WTC11 (cell line): ENCODE measurements at regions not wholly inside any gene's neighbourhood (a gene's known extent, or its start where the extent isn't known, plus 50 kb on each side); places are given as distances from the start of the nearest gene placed in this dataset.

ENCODE experiments used
- ATAC-seq: fragments of 200-7000 bp; cut with Tn5 transposase; 2 replicates; pipeline ENCODE4 v1.10.0; 2021; ENCODE audit warnings: mild to moderate bottlenecking, moderate library complexity
- CTCF ChIA-PET: fragments of 300-600 bp; sonication (Branson Sonifier 250); formaldehyde crosslinking; loops from one replicate; lab custom pipeline; 2021; ENCODE audit warnings: antibody characterized with exemption; lab: Charles Lee
- POLR2A ChIA-PET: fragments of 350-600 bp; sonication (Branson Sonifier 250); formaldehyde crosslinking; loops from one replicate; lab custom pipeline; 2021; ENCODE audit warnings: antibody characterized with exemption; lab: Charles Lee
- DNase-seq: peaks from one replicate; pipeline ENCODE4 v3.0.0; 2021; ENCODE audit warnings: low spot score
- H3K27ac Mint-ChIP-seq: 2 replicates; pipeline ENCODE4 v1.8.0; 2021; ENCODE audit warnings: mixed read lengths
- H3K27me3 Mint-ChIP-seq: 2 replicates; pipeline ENCODE4 v1.8.0; 2021; ENCODE audit warnings: low read depth, mild to moderate bottlenecking, moderate library complexity, mixed read lengths
- H3K36me3 Mint-ChIP-seq: 2 replicates; pipeline ENCODE4 v1.8.0; 2021; ENCODE audit warnings: mixed read lengths
- H3K4me1 Mint-ChIP-seq: 2 replicates; pipeline ENCODE4 v1.8.0; 2022; ENCODE audit warnings: mixed read lengths
- H3K4me3 Mint-ChIP-seq: 2 replicates; pipeline ENCODE4 v1.8.0; 2021; ENCODE audit warnings: mild to moderate bottlenecking, moderate library complexity, mixed read lengths
- H3K9me3 Mint-ChIP-seq: 2 replicates; pipeline ENCODE4 v1.8.0; 2021; ENCODE audit warnings: mixed read lengths
- ATF1 ChIP-seq: sonication (generic); formaldehyde crosslinking; IDR thresholded peaks from 2 replicates; pipeline ENCODE4 v1.8.1; 2023; ENCODE audit warnings: mild to moderate bottlenecking, moderate library complexity, missing genetic modification reagents
- ELF4 ChIP-seq: sonication (generic); formaldehyde crosslinking; IDR thresholded peaks from 2 replicates; pipeline ENCODE4 v1.8.1; 2022; ENCODE audit warnings: low read depth, mild to moderate bottlenecking, moderate library complexity, missing genetic modification reagents
- FOXP1 ChIP-seq: sonication (generic); formaldehyde crosslinking; IDR thresholded peaks from 2 replicates; pipeline ENCODE4 v1.8.0; 2022; ENCODE audit warnings: missing genetic modification reagents, mild to moderate bottlenecking, moderate library complexity, borderline replicate concordance
- GRHL2 ChIP-seq: fragments of 250-450 bp; sonication (Bioruptor Pico); IDR thresholded peaks from 2 replicates; pipeline ENCODE4 v1.8.0; 2022; ENCODE audit warnings: mild to moderate bottlenecking, moderate library complexity; ENCODE audit not compliant: insufficient replicate concordance, severe bottlenecking
- MXD4 ChIP-seq: fragments of 250-450 bp; sonication (Bioruptor Pico); IDR thresholded peaks from 2 replicates; pipeline ENCODE4 v1.8.0; 2021; ENCODE audit warnings: mild to moderate bottlenecking, moderate library complexity, borderline replicate concordance
- NR2C2 ChIP-seq: sonication (generic); formaldehyde crosslinking; IDR thresholded peaks from 2 replicates; pipeline ENCODE4 v1.8.0; 2022; ENCODE audit warnings: mild to moderate bottlenecking, missing genetic modification reagents
- RELA ChIP-seq: sonication (generic); formaldehyde crosslinking; IDR thresholded peaks from 2 replicates; pipeline ENCODE4 v1.8.1; 2022; ENCODE audit warnings: missing genetic modification reagents, mild to moderate bottlenecking, borderline replicate concordance
- TEAD1 ChIP-seq: sonication (generic); formaldehyde crosslinking; IDR thresholded peaks from 2 replicates; pipeline ENCODE4 v1.8.0; 2022; ENCODE audit warnings: mild to moderate bottlenecking, missing genetic modification reagents
- ZNF263 ChIP-seq: sonication (generic); formaldehyde crosslinking; IDR thresholded peaks from 2 replicates; pipeline ENCODE4 v1.8.1; 2022; ENCODE audit warnings: low read depth, mild to moderate bottlenecking, moderate library complexity, missing genetic modification reagents
- ZNF317 ChIP-seq: sonication (generic); formaldehyde crosslinking; IDR thresholded peaks from 2 replicates; pipeline ENCODE4 v1.8.1; 2023; ENCODE audit warnings: low read depth, mild to moderate bottlenecking, moderate library complexity, missing genetic modification reagents, borderline replicate concordance
- TF ChIP-seq, protein P1 (sequence below): sonication (generic); formaldehyde crosslinking; IDR thresholded peaks from 2 replicates; pipeline ENCODE4 v1.8.0; 2022; ENCODE audit warnings: mild to moderate bottlenecking, missing genetic modification reagents
- TF ChIP-seq, protein P2 (sequence below): sonication (generic); formaldehyde crosslinking; IDR thresholded peaks from 2 replicates; pipeline ENCODE4 v1.8.1; 2023; ENCODE audit warnings: mild to moderate bottlenecking, missing genetic modification reagents
- TF ChIP-seq, protein P3 (sequence below): fragments of 250-450 bp; sonication (Bioruptor Pico); IDR thresholded peaks from 2 replicates; pipeline ENCODE4 v1.9.0; 2021; ENCODE audit warnings: mild to moderate bottlenecking
- TF ChIP-seq, protein P4 (sequence below): fragments of 250-450 bp; sonication (Bioruptor Pico); IDR thresholded peaks from 2 replicates; pipeline ENCODE4 v1.9.0; 2021; ENCODE audit warnings: moderate library complexity, mild to moderate bottlenecking, inconsistent platforms, borderline replicate concordance
- TF ChIP-seq, protein P5 (sequence below): sonication (generic); formaldehyde crosslinking; IDR thresholded peaks from 2 replicates; pipeline ENCODE4 v1.8.0; 2023; ENCODE audit warnings: mild to moderate bottlenecking, missing genetic modification reagents
- TF ChIP-seq, protein P6 (sequence below): sonication (generic); formaldehyde crosslinking; IDR thresholded peaks from 2 replicates; pipeline ENCODE4 v1.8.0; 2022; ENCODE audit warnings: mild to moderate bottlenecking, missing genetic modification reagents
- TF ChIP-seq, protein P7 (sequence below): fragments of 250-450 bp; sonication (Bioruptor Pico); IDR thresholded peaks from 2 replicates; pipeline ENCODE4 v1.8.0; 2021; ENCODE audit warnings: mild to moderate bottlenecking
- TF ChIP-seq, protein P8 (sequence below): sonication (generic); formaldehyde crosslinking; IDR thresholded peaks from 2 replicates; pipeline ENCODE4 v1.8.1; 2022; ENCODE audit warnings: mild to moderate bottlenecking, moderate library complexity, missing genetic modification reagents
- TF ChIP-seq, protein P9 (sequence below): sonication (generic); formaldehyde crosslinking; IDR thresholded peaks from 2 replicates; pipeline ENCODE4 v1.8.0; 2022; ENCODE audit warnings: missing genetic modification reagents
- TF ChIP-seq, protein P10 (sequence below): sonication (generic); formaldehyde crosslinking; IDR thresholded peaks from 2 replicates; pipeline ENCODE4 v1.8.0; 2023; ENCODE audit warnings: missing genetic modification reagents

DNA sequence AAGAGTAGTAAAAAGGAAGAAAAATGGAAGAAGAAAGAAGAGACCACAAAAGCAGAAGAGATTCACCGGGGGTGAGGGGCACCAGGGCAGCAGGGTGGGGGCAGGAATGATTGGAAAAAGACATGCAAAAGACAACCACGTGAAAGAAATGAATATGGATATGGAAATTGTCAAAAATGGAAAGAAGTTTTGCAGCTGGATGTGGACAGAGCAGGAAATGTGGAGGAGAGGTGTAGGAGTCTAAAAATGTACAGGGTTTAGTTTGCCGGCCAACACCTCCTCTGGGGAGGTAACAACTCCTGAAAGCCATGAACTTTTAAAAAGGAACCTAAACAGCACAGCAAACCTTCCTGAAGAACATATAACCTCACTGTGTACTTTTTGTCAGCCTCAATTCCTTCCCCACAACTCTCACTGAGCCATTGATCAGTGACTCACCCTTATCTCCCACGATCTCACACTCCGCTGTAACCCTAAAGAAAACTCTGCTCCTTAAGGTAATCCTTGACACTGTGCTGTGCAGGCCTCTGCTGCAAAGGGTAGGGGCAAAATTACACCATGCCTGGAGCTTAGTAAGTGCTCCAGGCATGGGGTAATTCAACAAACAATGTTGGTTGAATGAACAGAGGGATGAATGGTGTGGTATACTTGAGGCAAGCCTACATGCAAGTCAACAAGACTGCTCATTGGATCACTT, 100.2 kb upstream of the BOC start:
- H3K4me3 Mint-ChIP-seq = no peak overlapping the region
- CTCF ChIA-PET = interaction anchor here (0.6 to 1.0 kb wide), 4 partner anchors 27 to 625 kb away, joined by 3 to 4 read pairs (median 3); no protein-coding TSS in a partner anchor
- no peaks in the 10 kb centered on the region for H3K36me3 Mint-ChIP-seq
- no peak for DNase-seq
- H3K9me3 Mint-ChIP-seq = peaks cover 6% of the 10 kb centered on the region; the same call in 1 of the 2 replicates
- no peak overlapping the region for H3K27ac Mint-ChIP-seq
- peaks cover 3% of the 10 kb centered on the region for H3K27me3 Mint-ChIP-seq
- no peak; the same call in 1 of the 2 replicates for ATAC-seq
- TF ChIP-seq, protein P1, sequence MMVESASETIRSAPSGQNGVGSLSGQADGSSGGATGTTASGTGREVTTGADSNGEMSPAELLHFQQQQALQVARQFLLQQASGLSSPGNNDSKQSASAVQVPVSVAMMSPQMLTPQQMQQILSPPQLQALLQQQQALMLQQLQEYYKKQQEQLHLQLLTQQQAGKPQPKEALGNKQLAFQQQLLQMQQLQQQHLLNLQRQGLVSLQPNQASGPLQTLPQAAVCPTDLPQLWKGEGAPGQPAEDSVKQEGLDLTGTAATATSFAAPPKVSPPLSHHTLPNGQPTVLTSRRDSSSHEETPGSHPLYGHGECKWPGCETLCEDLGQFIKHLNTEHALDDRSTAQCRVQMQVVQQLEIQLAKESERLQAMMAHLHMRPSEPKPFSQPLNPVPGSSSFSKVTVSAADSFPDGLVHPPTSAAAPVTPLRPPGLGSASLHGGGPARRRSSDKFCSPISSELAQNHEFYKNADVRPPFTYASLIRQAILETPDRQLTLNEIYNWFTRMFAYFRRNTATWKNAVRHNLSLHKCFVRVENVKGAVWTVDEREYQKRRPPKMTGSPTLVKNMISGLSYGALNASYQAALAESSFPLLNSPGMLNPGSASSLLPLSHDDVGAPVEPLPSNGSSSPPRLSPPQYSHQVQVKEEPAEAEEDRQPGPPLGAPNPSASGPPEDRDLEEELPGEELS (CRISPR knock-in tag) = no peak
- TF ChIP-seq, protein P2, sequence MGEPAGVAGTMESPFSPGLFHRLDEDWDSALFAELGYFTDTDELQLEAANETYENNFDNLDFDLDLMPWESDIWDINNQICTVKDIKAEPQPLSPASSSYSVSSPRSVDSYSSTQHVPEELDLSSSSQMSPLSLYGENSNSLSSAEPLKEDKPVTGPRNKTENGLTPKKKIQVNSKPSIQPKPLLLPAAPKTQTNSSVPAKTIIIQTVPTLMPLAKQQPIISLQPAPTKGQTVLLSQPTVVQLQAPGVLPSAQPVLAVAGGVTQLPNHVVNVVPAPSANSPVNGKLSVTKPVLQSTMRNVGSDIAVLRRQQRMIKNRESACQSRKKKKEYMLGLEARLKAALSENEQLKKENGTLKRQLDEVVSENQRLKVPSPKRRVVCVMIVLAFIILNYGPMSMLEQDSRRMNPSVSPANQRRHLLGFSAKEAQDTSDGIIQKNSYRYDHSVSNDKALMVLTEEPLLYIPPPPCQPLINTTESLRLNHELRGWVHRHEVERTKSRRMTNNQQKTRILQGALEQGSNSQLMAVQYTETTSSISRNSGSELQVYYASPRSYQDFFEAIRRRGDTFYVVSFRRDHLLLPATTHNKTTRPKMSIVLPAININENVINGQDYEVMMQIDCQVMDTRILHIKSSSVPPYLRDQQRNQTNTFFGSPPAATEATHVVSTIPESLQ (CRISPR knock-in tag) = no peak
- TF ChIP-seq, protein P3, sequence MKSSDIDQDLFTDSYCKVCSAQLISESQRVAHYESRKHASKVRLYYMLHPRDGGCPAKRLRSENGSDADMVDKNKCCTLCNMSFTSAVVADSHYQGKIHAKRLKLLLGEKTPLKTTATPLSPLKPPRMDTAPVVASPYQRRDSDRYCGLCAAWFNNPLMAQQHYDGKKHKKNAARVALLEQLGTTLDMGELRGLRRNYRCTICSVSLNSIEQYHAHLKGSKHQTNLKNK (CRISPR knock-in tag) = no peak
- no peak for TF ChIP-seq ZNF317 (CRISPR knock-in tag)
- TF ChIP-seq, protein P4, sequence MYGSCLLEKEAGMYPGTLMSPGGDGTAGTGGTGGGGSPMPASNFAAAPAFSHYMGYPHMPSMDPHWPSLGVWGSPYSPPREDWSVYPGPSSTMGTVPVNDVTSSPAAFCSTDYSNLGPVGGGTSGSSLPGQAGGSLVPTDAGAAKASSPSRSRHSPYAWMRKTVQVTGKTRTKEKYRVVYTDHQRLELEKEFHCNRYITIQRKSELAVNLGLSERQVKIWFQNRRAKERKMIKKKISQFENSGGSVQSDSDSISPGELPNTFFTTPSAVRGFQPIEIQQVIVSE (CRISPR knock-in tag) = no peak
- TF ChIP-seq FOXP1 (CRISPR knock-in tag) = no peak
- TF ChIP-seq, protein P5, sequence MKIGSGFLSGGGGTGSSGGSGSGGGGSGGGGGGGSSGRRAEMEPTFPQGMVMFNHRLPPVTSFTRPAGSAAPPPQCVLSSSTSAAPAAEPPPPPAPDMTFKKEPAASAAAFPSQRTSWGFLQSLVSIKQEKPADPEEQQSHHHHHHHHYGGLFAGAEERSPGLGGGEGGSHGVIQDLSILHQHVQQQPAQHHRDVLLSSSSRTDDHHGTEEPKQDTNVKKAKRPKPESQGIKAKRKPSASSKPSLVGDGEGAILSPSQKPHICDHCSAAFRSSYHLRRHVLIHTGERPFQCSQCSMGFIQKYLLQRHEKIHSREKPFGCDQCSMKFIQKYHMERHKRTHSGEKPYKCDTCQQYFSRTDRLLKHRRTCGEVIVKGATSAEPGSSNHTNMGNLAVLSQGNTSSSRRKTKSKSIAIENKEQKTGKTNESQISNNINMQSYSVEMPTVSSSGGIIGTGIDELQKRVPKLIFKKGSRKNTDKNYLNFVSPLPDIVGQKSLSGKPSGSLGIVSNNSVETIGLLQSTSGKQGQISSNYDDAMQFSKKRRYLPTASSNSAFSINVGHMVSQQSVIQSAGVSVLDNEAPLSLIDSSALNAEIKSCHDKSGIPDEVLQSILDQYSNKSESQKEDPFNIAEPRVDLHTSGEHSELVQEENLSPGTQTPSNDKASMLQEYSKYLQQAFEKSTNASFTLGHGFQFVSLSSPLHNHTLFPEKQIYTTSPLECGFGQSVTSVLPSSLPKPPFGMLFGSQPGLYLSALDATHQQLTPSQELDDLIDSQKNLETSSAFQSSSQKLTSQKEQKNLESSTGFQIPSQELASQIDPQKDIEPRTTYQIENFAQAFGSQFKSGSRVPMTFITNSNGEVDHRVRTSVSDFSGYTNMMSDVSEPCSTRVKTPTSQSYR (CRISPR knock-in tag) = no peak
- no peak for TF ChIP-seq GRHL2
- TF ChIP-seq MXD4 (CRISPR knock-in tag) = no peak
- TF ChIP-seq ELF4 (CRISPR knock-in tag) = no peak
- TF ChIP-seq TEAD1 (CRISPR knock-in tag) = no peak
- TF ChIP-seq RELA (CRISPR knock-in tag) = no peak
- TF ChIP-seq, protein P6, sequence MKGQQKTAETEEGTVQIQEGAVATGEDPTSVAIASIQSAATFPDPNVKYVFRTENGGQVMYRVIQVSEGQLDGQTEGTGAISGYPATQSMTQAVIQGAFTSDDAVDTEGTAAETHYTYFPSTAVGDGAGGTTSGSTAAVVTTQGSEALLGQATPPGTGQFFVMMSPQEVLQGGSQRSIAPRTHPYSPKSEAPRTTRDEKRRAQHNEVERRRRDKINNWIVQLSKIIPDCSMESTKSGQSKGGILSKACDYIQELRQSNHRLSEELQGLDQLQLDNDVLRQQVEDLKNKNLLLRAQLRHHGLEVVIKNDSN (CRISPR knock-in tag) = no peak
- no peak for TF ChIP-seq ZNF263 (CRISPR knock-in tag)
- TF ChIP-seq, protein P7, sequence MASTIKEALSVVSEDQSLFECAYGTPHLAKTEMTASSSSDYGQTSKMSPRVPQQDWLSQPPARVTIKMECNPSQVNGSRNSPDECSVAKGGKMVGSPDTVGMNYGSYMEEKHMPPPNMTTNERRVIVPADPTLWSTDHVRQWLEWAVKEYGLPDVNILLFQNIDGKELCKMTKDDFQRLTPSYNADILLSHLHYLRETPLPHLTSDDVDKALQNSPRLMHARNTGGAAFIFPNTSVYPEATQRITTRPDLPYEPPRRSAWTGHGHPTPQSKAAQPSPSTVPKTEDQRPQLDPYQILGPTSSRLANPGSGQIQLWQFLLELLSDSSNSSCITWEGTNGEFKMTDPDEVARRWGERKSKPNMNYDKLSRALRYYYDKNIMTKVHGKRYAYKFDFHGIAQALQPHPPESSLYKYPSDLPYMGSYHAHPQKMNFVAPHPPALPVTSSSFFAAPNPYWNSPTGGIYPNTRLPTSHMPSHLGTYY = no peak
- no peak for TF ChIP-seq ATF1
- TF ChIP-seq, protein P8, sequence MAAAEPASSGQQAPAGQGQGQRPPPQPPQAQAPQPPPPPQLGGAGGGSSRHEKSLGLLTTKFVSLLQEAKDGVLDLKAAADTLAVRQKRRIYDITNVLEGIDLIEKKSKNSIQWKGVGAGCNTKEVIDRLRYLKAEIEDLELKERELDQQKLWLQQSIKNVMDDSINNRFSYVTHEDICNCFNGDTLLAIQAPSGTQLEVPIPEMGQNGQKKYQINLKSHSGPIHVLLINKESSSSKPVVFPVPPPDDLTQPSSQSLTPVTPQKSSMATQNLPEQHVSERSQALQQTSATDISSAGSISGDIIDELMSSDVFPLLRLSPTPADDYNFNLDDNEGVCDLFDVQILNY (CRISPR knock-in tag) = no peak
- no peak for TF ChIP-seq NR2C2 (CRISPR knock-in tag)
- TF ChIP-seq, protein P9, sequence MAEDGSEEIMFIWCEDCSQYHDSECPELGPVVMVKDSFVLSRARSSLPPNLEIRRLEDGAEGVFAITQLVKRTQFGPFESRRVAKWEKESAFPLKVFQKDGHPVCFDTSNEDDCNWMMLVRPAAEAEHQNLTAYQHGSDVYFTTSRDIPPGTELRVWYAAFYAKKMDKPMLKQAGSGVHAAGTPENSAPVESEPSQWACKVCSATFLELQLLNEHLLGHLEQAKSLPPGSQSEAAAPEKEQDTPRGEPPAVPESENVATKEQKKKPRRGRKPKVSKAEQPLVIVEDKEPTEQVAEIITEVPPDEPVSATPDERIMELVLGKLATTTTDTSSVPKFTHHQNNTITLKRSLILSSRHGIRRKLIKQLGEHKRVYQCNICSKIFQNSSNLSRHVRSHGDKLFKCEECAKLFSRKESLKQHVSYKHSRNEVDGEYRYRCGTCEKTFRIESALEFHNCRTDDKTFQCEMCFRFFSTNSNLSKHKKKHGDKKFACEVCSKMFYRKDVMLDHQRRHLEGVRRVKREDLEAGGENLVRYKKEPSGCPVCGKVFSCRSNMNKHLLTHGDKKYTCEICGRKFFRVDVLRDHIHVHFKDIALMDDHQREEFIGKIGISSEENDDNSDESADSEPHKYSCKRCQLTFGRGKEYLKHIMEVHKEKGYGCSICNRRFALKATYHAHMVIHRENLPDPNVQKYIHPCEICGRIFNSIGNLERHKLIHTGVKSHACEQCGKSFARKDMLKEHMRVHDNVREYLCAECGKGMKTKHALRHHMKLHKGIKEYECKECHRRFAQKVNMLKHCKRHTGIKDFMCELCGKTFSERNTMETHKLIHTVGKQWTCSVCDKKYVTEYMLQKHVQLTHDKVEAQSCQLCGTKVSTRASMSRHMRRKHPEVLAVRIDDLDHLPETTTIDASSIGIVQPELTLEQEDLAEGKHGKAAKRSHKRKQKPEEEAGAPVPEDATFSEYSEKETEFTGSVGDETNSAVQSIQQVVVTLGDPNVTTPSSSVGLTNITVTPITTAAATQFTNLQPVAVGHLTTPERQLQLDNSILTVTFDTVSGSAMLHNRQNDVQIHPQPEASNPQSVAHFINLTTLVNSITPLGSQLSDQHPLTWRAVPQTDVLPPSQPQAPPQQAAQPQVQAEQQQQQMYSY (CRISPR knock-in tag) = no peak
- TF ChIP-seq, protein P10, sequence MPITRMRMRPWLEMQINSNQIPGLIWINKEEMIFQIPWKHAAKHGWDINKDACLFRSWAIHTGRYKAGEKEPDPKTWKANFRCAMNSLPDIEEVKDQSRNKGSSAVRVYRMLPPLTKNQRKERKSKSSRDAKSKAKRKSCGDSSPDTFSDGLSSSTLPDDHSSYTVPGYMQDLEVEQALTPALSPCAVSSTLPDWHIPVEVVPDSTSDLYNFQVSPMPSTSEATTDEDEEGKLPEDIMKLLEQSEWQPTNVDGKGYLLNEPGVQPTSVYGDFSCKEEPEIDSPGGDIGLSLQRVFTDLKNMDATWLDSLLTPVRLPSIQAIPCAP (CRISPR knock-in tag) = no peak
- POLR2A ChIA-PET = no interaction called here
- peaks cover 35% of the 10 kb centered on the region for H3K4me1 Mint-ChIP-seq
